HEK293 (cell line): ENCODE measurements at regions not wholly inside any gene's neighbourhood (a gene's known extent, or its start where the extent isn't known, plus 50 kb on each side); places are given as distances from the start of the nearest gene placed in this dataset.

Experiments used
- CTCF ChIA-PET: fragments of 350-600 bp; formaldehyde crosslinking; extraction: SDS; loops from one replicate; lab custom pipeline; 2021; ENCODE audit warnings: antibody characterized with exemption; lab: Yijun Ruan, JAX
- POLR2A ChIA-PET: fragments of 300-600 bp; formaldehyde crosslinking; extraction: SDS; loops from one replicate; lab custom pipeline; 2020; ENCODE audit warnings: antibody characterized with exemption, inconsistent platforms; lab: Yijun Ruan, JAX
- H3K27ac ChIP-seq: fragments of 200-500 bp; sonication (Bioruptor generic); 2 replicates; pipeline ENCODE4 v1.5.1; 2014; ENCODE audit warnings: low read depth, low read length, control low read depth, inconsistent platforms; ENCODE audit errors: extremely low read depth
- H3K36me3 ChIP-seq, 2 experiments: fragments of 200-500 bp in 1 of 2; sonication (Bioruptor generic) in 1 of 2; 1 replicate in 1 of 2; 2 replicates in 1 of 2; pipeline ENCODE4 v1.5.1; 2014 to 2017; ENCODE audit warnings: inconsistent platforms in 2 of 2, low read length in 2 of 2; ENCODE audit not compliant: control insufficient read depth in 2 of 2, insufficient read depth in 1 of 2
- H3K4me1 ChIP-seq: fragments of 200-500 bp; sonication (Bioruptor generic); 2 replicates; pipeline ENCODE4 v1.5.1; 2014; ENCODE audit warnings: mild to moderate bottlenecking, low read length, inconsistent platforms; ENCODE audit not compliant: control insufficient read depth, insufficient read depth
- H3K4me3 ChIP-seq: 2 replicates; pipeline ENCODE4 v1.5.1; 2011; ENCODE audit warnings: low read depth, mild to moderate bottlenecking, control low read depth, low read length, moderate library complexity
- H3K9me3 ChIP-seq: fragments of 200-500 bp; sonication (Bioruptor generic); 2 replicates; pipeline ENCODE4 v1.5.1; 2014; ENCODE audit warnings: low read depth, low read length, inconsistent platforms; ENCODE audit not compliant: control insufficient read depth, insufficient read depth
- HIC1 ChIP-seq: fragments of 450-650 bp; formaldehyde crosslinking; IDR thresholded peaks from 2 replicates; pipeline ENCODE4 v1.5.1; 2016; ENCODE audit warnings: missing biosample characterization, missing genetic modification characterization
- HOXC10 ChIP-seq: sonication (generic); formaldehyde crosslinking; IDR thresholded peaks from 2 replicates; pipeline ENCODE4 v1.8.1; 2023; ENCODE audit warnings: mild to moderate bottlenecking, missing genetic modification reagents
- KLF1 ChIP-seq: fragments of 450-650 bp; formaldehyde crosslinking; IDR thresholded peaks from 2 replicates; pipeline ENCODE4 v1.5.1; 2016; ENCODE audit warnings: missing biosample characterization, missing genetic modification characterization
- KLF9 ChIP-seq: fragments of 450-650 bp; formaldehyde crosslinking; IDR thresholded peaks from 2 replicates; pipeline ENCODE4 v1.5.1; 2016; ENCODE audit warnings: missing biosample characterization, missing genetic modification characterization, low read depth
- REST ChIP-seq: fragments of 450-650 bp; formaldehyde crosslinking; IDR thresholded peaks from 2 replicates; pipeline ENCODE4 v1.5.1; 2016; ENCODE audit warnings: missing biosample characterization, missing genetic modification characterization
- SP2 ChIP-seq: fragments of 450-650 bp; formaldehyde crosslinking; IDR thresholded peaks from 2 replicates; pipeline ENCODE4 v1.5.1; 2016; ENCODE audit warnings: missing biosample characterization, missing genetic modification characterization
- YY1 ChIP-seq: fragments of 450-650 bp; formaldehyde crosslinking; IDR thresholded peaks from 2 replicates; pipeline ENCODE4 v1.5.1; 2018; ENCODE audit warnings: missing biosample characterization, missing genetic modification characterization
- ZIC2 ChIP-seq: fragments of 450-650 bp; formaldehyde crosslinking; IDR thresholded peaks from 2 replicates; pipeline ENCODE4 v1.5.1; 2016; ENCODE audit warnings: missing biosample characterization, missing genetic modification characterization
- ZNF133 ChIP-seq: fragments of 450-650 bp; formaldehyde crosslinking; IDR thresholded peaks from 2 replicates; pipeline ENCODE4 v1.5.1; 2016; ENCODE audit warnings: missing biosample characterization, missing genetic modification characterization
- ZNF16 ChIP-seq: fragments of 450-650 bp; formaldehyde crosslinking; IDR thresholded peaks from 2 replicates; pipeline ENCODE4 v1.5.1; 2016; ENCODE audit warnings: low read depth, missing biosample characterization, missing genetic modification characterization
- ZNF18 ChIP-seq: fragments of 450-650 bp; formaldehyde crosslinking; IDR thresholded peaks from 2 replicates; pipeline ENCODE4 v1.5.1; 2016; ENCODE audit warnings: missing biosample characterization, missing genetic modification characterization
- ZNF184 ChIP-seq: fragments of 450-650 bp; IDR thresholded peaks from 2 replicates; pipeline ENCODE4 v1.5.1; 2018; ENCODE audit warnings: missing biosample characterization, mild to moderate bottlenecking, missing genetic modification characterization
- ZNF23 ChIP-seq: fragments of 450-650 bp; formaldehyde crosslinking; IDR thresholded peaks from 2 replicates; pipeline ENCODE4 v1.5.1; 2016; ENCODE audit warnings: missing biosample characterization, missing genetic modification characterization, borderline replicate concordance
- ZNF501 ChIP-seq: fragments of 450-650 bp; formaldehyde crosslinking; IDR thresholded peaks from 2 replicates; pipeline ENCODE4 v1.5.1; 2016; ENCODE audit warnings: missing biosample characterization, missing genetic modification characterization
- ZNF548 ChIP-seq: fragments of 450-650 bp; formaldehyde crosslinking; IDR thresholded peaks from 2 replicates; pipeline ENCODE4 v1.5.1; 2016; ENCODE audit warnings: missing biosample characterization, missing genetic modification characterization
- ZNF626 ChIP-seq: fragments of 450-650 bp; sonication (Bioruptor Pico); formaldehyde crosslinking; IDR thresholded peaks from 2 replicates; pipeline ENCODE4 v1.5.1; 2018; ENCODE audit warnings: missing biosample characterization, missing genetic modification characterization, inconsistent platforms
- ZXDB ChIP-seq: fragments of 450-650 bp; formaldehyde crosslinking; IDR thresholded peaks from 2 replicates; pipeline ENCODE4 v1.5.1; 2016; ENCODE audit warnings: missing biosample characterization, missing genetic modification characterization
- TF ChIP-seq, protein P1 (sequence below): fragments of 450-650 bp; formaldehyde crosslinking; IDR thresholded peaks from 2 replicates; pipeline ENCODE4 v1.5.1; 2016; ENCODE audit warnings: missing biosample characterization, missing genetic modification characterization
- TF ChIP-seq, protein P2 (sequence below): fragments of 450-650 bp; formaldehyde crosslinking; IDR thresholded peaks from 2 replicates; pipeline ENCODE4 v1.5.1; 2016; ENCODE audit warnings: missing biosample characterization, missing genetic modification characterization

GRCh38 chr3:189038773-189039745, 132.7 kb upstream of the TPRG1 start:
- no peaks in the 10 kb centered on the region for H3K4me1 ChIP-seq
- H3K27ac ChIP-seq, result no peak overlapping the region
- CTCF ChIA-PET, result interaction anchor here (0.6 to 4.0 kb wide), 4 partner anchors 38 to 1360 kb away, joined by 3 to 23 read pairs (median 4); no protein-coding TSS in a partner anchor
- TF ChIP-seq ZNF184 (tag by site-specific recombination) (no peak), ZNF18 (no peak), ZNF501 (no peak), HOXC10 (CRISPR knock-in tag) (no peak), KLF9 (tag by site-specific recombination) (no peak), ZIC2 (no peak), HIC1 (tag by site-specific recombination) (no peak), ZXDB (tag by site-specific recombination) (no peak), REST (tag by site-specific recombination) (no peak), YY1 (tag by site-specific recombination) (no peak), ZNF16 (no peak), SP2 (no peak), ZNF23 (tag by site-specific recombination) (no peak), ZNF626 (no peak), ZNF548 (tag by site-specific recombination) (no peak), ZNF133 (tag by site-specific recombination) (no peak), KLF1 (tag by site-specific recombination) (no peak)
- TF ChIP-seq, protein P1, sequence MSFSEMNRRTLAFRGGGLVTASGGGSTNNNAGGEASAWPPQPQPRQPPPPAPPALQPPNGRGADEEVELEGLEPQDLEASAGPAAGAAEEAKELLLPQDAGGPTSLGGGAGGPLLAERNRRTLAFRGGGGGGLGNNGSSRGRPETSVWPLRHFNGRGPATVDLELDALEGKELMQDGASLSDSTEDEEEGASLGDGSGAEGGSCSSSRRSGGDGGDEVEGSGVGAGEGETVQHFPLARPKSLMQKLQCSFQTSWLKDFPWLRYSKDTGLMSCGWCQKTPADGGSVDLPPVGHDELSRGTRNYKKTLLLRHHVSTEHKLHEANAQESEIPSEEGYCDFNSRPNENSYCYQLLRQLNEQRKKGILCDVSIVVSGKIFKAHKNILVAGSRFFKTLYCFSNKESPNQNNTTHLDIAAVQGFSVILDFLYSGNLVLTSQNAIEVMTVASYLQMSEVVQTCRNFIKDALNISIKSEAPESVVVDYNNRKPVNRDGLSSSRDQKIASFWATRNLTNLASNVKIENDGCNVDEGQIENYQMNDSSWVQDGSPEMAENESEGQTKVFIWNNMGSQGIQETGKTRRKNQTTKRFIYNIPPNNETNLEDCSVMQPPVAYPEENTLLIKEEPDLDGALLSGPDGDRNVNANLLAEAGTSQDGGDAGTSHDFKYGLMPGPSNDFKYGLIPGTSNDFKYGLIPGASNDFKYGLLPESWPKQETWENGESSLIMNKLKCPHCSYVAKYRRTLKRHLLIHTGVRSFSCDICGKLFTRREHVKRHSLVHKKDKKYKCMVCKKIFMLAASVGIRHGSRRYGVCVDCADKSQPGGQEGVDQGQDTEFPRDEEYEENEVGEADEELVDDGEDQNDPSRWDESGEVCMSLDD (tag by site-specific recombination), result no peak
- TF ChIP-seq, protein P2, sequence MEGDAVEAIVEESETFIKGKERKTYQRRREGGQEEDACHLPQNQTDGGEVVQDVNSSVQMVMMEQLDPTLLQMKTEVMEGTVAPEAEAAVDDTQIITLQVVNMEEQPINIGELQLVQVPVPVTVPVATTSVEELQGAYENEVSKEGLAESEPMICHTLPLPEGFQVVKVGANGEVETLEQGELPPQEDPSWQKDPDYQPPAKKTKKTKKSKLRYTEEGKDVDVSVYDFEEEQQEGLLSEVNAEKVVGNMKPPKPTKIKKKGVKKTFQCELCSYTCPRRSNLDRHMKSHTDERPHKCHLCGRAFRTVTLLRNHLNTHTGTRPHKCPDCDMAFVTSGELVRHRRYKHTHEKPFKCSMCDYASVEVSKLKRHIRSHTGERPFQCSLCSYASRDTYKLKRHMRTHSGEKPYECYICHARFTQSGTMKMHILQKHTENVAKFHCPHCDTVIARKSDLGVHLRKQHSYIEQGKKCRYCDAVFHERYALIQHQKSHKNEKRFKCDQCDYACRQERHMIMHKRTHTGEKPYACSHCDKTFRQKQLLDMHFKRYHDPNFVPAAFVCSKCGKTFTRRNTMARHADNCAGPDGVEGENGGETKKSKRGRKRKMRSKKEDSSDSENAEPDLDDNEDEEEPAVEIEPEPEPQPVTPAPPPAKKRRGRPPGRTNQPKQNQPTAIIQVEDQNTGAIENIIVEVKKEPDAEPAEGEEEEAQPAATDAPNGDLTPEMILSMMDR (tag by site-specific recombination), result no peak
- no peaks in the 10 kb centered on the region for H3K36me3 ChIP-seq
- H3K9me3 ChIP-seq, result no peaks in the 10 kb centered on the region
- POLR2A ChIA-PET, result no interaction called here
- H3K4me3 ChIP-seq, result no peak overlapping the region
